K562 (cell line): ENCODE measurements at regions not wholly inside any gene's neighbourhood (a gene's known extent, or its start where the extent isn't known, plus 50 kb on each side); places are given as distances from the start of the nearest gene placed in this dataset.

ENCODE experiments used
- ATAC-seq: fragments of 200-7000 bp; cut with Tn5 transposase; 3 replicates; pipeline ENCODE4 v1.9.1; 2020; ENCODE audit warnings: moderate library complexity
- BruUV-seq: library from RNA; stranded (reverse); fragments of 400-500 nt; replicated peaks from 2 replicates; lab custom pipeline; 2021; lab: Mats Ljungman, UMichigan
- CTCF ChIA-PET: fragments of 300-600 bp; formaldehyde crosslinking; extraction: SDS; loops from one replicate; lab custom pipeline; 2021; ENCODE audit warnings: low intra/inter-chr PET ratio; lab: Yijun Ruan, JAX
- POLR2A ChIA-PET: fragments of 300-600, 350-650 bp; sonication (Branson Sonifier 250); formaldehyde crosslinking; extraction: SDS; loops from one replicate; lab custom pipeline; 2021; ENCODE audit warnings: antibody characterized with exemption, inconsistent platforms; lab: Yijun Ruan, JAX
- DNase-seq, 4 experiments: peaks; one replicate each; pipeline versions ENCODE4 v3.0.0 to v3.0.0-alpha.2; 2011 to 2018; ENCODE audit warnings: low spot score in 3 of 4, mixed read lengths in 3 of 4; ENCODE audit errors: extremely low read depth in 1 of 4
- FAIRE-seq: peaks from 2 replicates; lab custom pipeline; 2011; peaks lifted over from hg19 to GRCh38; lab: Jason Lieb, UNC
- H2AFZ ChIP-seq: 2 replicates; pipeline ENCODE4 v1.6.0; 2011; ENCODE audit warnings: low read depth, low read length, control low read depth, inconsistent platforms
- H3K27ac ChIP-seq: fragments of 200-600 bp; 3 replicates; pipeline ENCODE4 v1.8.0; 2011; ENCODE audit warnings: low read depth, mild to moderate bottlenecking, control low read depth, inconsistent platforms, low read length, moderate library complexity, mixed read lengths; ENCODE audit errors: extremely low read depth
- H3K27me3 ChIP-seq, 2 experiments: fragments of 300-600 bp in 1 of 2; 2 replicates in 1 of 2; 3 replicates in 1 of 2; pipeline versions ENCODE4 v1.6.0 to v1.8.0; 2011; ENCODE audit warnings: inconsistent platforms in 2 of 2, low read length in 2 of 2, mild to moderate bottlenecking in 1 of 2, mixed read lengths in 1 of 2, moderate library complexity in 1 of 2; ENCODE audit not compliant: control insufficient read depth in 2 of 2, insufficient read depth in 2 of 2
- H3K36me3 ChIP-seq: fragments of 300-600 bp; 3 replicates; pipeline ENCODE4 v1.8.0; 2011; ENCODE audit warnings: mild to moderate bottlenecking, low read length, inconsistent platforms; ENCODE audit not compliant: control insufficient read depth, insufficient read depth
- H3K4me1 ChIP-seq, 2 experiments: fragments of 200-600 bp in 1 of 2; replicated peaks in 1 of 2; 2 replicates in 1 of 2; 3 replicates in 1 of 2; pipeline versions ENCODE4 v1.5.1 to v1.8.0; 2011; ENCODE audit warnings: inconsistent platforms in 2 of 2, low read length in 2 of 2, mild to moderate bottlenecking in 1 of 2, mixed read lengths in 1 of 2, moderate library complexity in 1 of 2; ENCODE audit not compliant: control insufficient read depth in 2 of 2, insufficient read depth in 2 of 2
- H3K4me2 ChIP-seq: 2 replicates; pipeline ENCODE4 v1.6.1; 2011; ENCODE audit warnings: low read length, control low read depth, inconsistent platforms, mixed read lengths; ENCODE audit not compliant: insufficient read depth
- H3K4me3 ChIP-seq: fragments of 200-600 bp; sonication (generic), shearing (Covaris generic); 2 replicates; pipeline ENCODE4 v1.5.1; 2016; ENCODE audit warnings: control low read depth, inconsistent platforms
- H3K79me2 ChIP-seq: fragments of 200-600 bp; 3 replicates; pipeline ENCODE4 v1.8.0; 2011; ENCODE audit warnings: low read length, inconsistent platforms; ENCODE audit not compliant: control insufficient read depth, insufficient read depth
- H3K9ac ChIP-seq, 2 experiments: 2 replicates each; pipeline versions ENCODE4 v1.6.0 to v1.6.1; 2011; ENCODE audit warnings: low read depth in 2 of 2, low read length in 2 of 2, control low read depth in 1 of 2, inconsistent platforms in 1 of 2, mild to moderate bottlenecking in 1 of 2, mixed read lengths in 1 of 2; ENCODE audit not compliant: insufficient read depth in 1 of 2
- H3K9me1 ChIP-seq: one replicate; pipeline ENCODE4 v1.6.0; 2011; ENCODE audit warnings: inconsistent platforms, mild to moderate bottlenecking, low read length, moderate library complexity; ENCODE audit not compliant: control insufficient read depth, insufficient read depth
- H3K9me3 ChIP-seq: replicated peaks from 2 replicates; pipeline ENCODE4 v1.5.1; 2011; ENCODE audit warnings: low read depth, low read length, inconsistent platforms; ENCODE audit not compliant: control insufficient read depth, insufficient read depth
- H4K20me1 ChIP-seq: replicated peaks from 2 replicates; pipeline ENCODE4 v1.6.1; 2011; ENCODE audit warnings: low read length, inconsistent platforms, mixed read lengths; ENCODE audit not compliant: control insufficient read depth, insufficient read depth
- E2F5 ChIP-seq: sonication (generic); formaldehyde crosslinking; IDR thresholded peaks from 2 replicates; pipeline ENCODE4 v1.8.0; 2022; ENCODE audit warnings: mild to moderate bottlenecking, missing genetic modification reagents
- ESRRB ChIP-seq: fragments of 250-450 bp; sonication (Bioruptor Pico); IDR thresholded peaks from 2 replicates; pipeline ENCODE4 v1.5.0; 2020; ENCODE audit warnings: mild to moderate bottlenecking, moderate library complexity, borderline replicate concordance
- KDM1A ChIP-seq, 2 experiments: fragments of 450-650 bp; IDR thresholded peaks; 2 replicates each; pipeline ENCODE4 v1.6.1; 2016; ENCODE audit warnings: mild to moderate bottlenecking in 2 of 2
- KDM4B ChIP-seq, 2 experiments: fragments of 450-650 bp in 1 of 2; sonication (generic) in 1 of 2; IDR thresholded peaks; 2 replicates each; pipeline ENCODE4 v1.6.1; 2016 to 2017; ENCODE audit warnings: borderline replicate concordance in 2 of 2, antibody characterized with exemption in 1 of 2, low read depth in 1 of 2, mild to moderate bottlenecking in 1 of 2
- MNT ChIP-seq, 2 experiments: fragments of 450-650 bp; conservative IDR thresholded peaks; 2 replicates each; pipeline ENCODE4 v1.6.1; 2017; ENCODE audit warnings: mild to moderate bottlenecking in 2 of 2, moderate library complexity in 2 of 2
- NEUROD1 ChIP-seq: fragments of 150-350 bp; IDR thresholded peaks from 2 replicates; pipeline ENCODE4 v1.6.1; 2014; ENCODE audit warnings: borderline replicate concordance, low read length, low read depth; ENCODE audit not compliant: partially characterized antibody
- NR2C2 ChIP-seq, 2 experiments: fragments of 200-800 bp in 1 of 2; sonication (Bioruptor generic) in 1 of 2; sonication (generic) in 1 of 2; formaldehyde crosslinking in 1 of 2; IDR thresholded peaks; 2 replicates each; pipeline versions ENCODE4 v1.6.1 to v1.8.0; 2016 to 2022; ENCODE audit warnings: mild to moderate bottlenecking in 1 of 2, missing compliant biosample characterization in 1 of 2, missing genetic modification characterization in 1 of 2, missing genetic modification reagents in 1 of 2
- PBX2 ChIP-seq, 2 experiments: IDR thresholded peaks in 1 of 2; conservative IDR thresholded peaks in 1 of 2; 2 replicates each; pipeline ENCODE4 v1.6.1; 2016; ENCODE audit warnings: low read depth in 2 of 2, mild to moderate bottlenecking in 1 of 2, missing compliant biosample characterization in 1 of 2, missing genetic modification characterization in 1 of 2, moderate library complexity in 1 of 2
- SMARCA5 ChIP-seq: fragments of 450-650 bp; IDR thresholded peaks from 2 replicates; pipeline ENCODE4 v1.6.1; 2016
- TOE1 ChIP-seq, 2 experiments: fragments of 450-650 bp in 1 of 2; sonication (generic) in 1 of 2; formaldehyde crosslinking in 1 of 2; IDR thresholded peaks; 2 replicates each; pipeline versions ENCODE4 v1.7.1 to v1.8.0; 2016 to 2022; ENCODE audit warnings: borderline replicate concordance in 2 of 2, mild to moderate bottlenecking in 2 of 2, antibody characterized with exemption in 1 of 2, inconsistent platforms in 1 of 2, low read depth in 1 of 2, missing genetic modification reagents in 1 of 2, moderate library complexity in 1 of 2
- YBX1 ChIP-seq: fragments of 450-650 bp; IDR thresholded peaks from 2 replicates; pipeline ENCODE4 v1.7.1; 2016; ENCODE audit warnings: mild to moderate bottlenecking
- ZNF165 ChIP-seq: fragments of 250-450 bp; sonication (Bioruptor Pico); IDR thresholded peaks from 2 replicates; pipeline ENCODE4 v1.4.0; 2020; ENCODE audit warnings: borderline replicate concordance
- ZNF511 ChIP-seq: sonication (generic); formaldehyde crosslinking; IDR thresholded peaks from 2 replicates; pipeline ENCODE4 v1.8.0; 2022; ENCODE audit warnings: mild to moderate bottlenecking, missing genetic modification reagents
- ZNF766 ChIP-seq: fragments of 200-800 bp; sonication (Bioruptor generic); conservative IDR thresholded peaks from 2 replicates; pipeline ENCODE4 v1.6.1; 2016; ENCODE audit warnings: missing genetic modification characterization, missing compliant biosample characterization
- WGBS: fragments of 100-300 bp; shearing (Covaris generic); methylation state at CpG from one replicate; pipeline ENCODE4 v1.1.6; 2016; ENCODE audit warnings: low coverage, mixed read lengths; ENCODE audit not compliant: insufficient coverage; ENCODE audit errors: missing lambda C conversion rate; 5-methylcytosine and 5-hydroxymethylcytosine counted together
- in situ Hi-C: fragments of 300-500 bp; cut with MboI; formaldehyde crosslinking; loops from 4 replicates; pipeline ENCODE4 v1.15.0; 2018; ENCODE audit warnings: inconsistent platforms, mixed read lengths
- intact Hi-C: fragments of 100-400 bp; cut with micrococcal nuclease; formaldehyde crosslinking; loops from 2 replicates; pipeline ENCODE4 v1.14.2; 2022

GRCh38 chr12:125315771-125316170, 250.5 kb downstream of the AACS start (continued):
- no peak for TF ChIP-seq MNT (conservative IDR thresholded peaks at IDR 0.05)
- no peak for TF ChIP-seq ZNF766 (CRISPR knock-in tag)

- H3K9me3 ChIP-seq, result no peaks in the 10 kb centered on the region
- H3K4me3 ChIP-seq, result no peak overlapping the region
- H2AFZ ChIP-seq, result no peak overlapping the region
- peaks cover 0 to 21% of the 10 kb centered on the region in 2 experiments; a peak in 3 of 5 replicates for H3K27me3 ChIP-seq
- no peak overlapping the region for H3K4me2 ChIP-seq
- H3K9ac ChIP-seq, result no peak overlapping the region
- H3K36me3 ChIP-seq, result no peaks in the 10 kb centered on the region
- H3K27ac ChIP-seq, result no peak overlapping the region
- no peaks in the 10 kb centered on the region for H3K4me1 ChIP-seq
- DNase-seq, result no peak
- no peaks in the 10 kb centered on the region for H3K9me1 ChIP-seq
- no peak for FAIRE-seq
- no peak for ATAC-seq
- BruUV-seq, result no TSS peak
- intact Hi-C loops, result no loop called here
- WGBS, result 0% methylated on average over 6 of the region's 6 CpGs
- no peaks in the 10 kb centered on the region for H3K79me2 ChIP-seq
- no peaks in the 10 kb centered on the region for H4K20me1 ChIP-seq
- in situ Hi-C loops, result no loop called here
- ChIA-PET CTCF (no interaction called here), POLR2A (interaction anchor here (0.6 kb wide), 1 partner anchor 8 kb away, joined by 3 read pairs; no protein-coding TSS in a partner anchor)
- TF ChIP-seq KDM1A (IDR thresholded peaks at IDR 0.05), result no peak
- no peak for TF ChIP-seq NEUROD1
- TF ChIP-seq ZNF511 (CRISPR knock-in tag), result no peak
- TF ChIP-seq KDM4B (IDR thresholded peaks at IDR 0.05; ENCODE audit: borderline replicate concordance in 2 of 2, low read depth in 1 of 2), result no peak
- TF ChIP-seq SMARCA5, result no peak
- no peak for TF ChIP-seq TOE1 (IDR thresholded peaks at IDR 0.05; ENCODE audit: borderline replicate concordance)
- no peak for TF ChIP-seq TOE1 (CRISPR knock-in tag; IDR thresholded peaks at IDR 0.05; ENCODE audit: borderline replicate concordance, low read depth)
- TF ChIP-seq YBX1, result no peak
- TF ChIP-seq NR2C2 (CRISPR knock-in tag; IDR thresholded peaks at IDR 0.05), result no peak
- no peak for TF ChIP-seq NR2C2 (tag; IDR thresholded peaks at IDR 0.05)
- TF ChIP-seq PBX2 (CRISPR knock-in tag; IDR thresholded peaks at IDR 0.05; ENCODE audit: low read depth), result no peak
- no peak for TF ChIP-seq PBX2 (tag; conservative IDR thresholded peaks at IDR 0.05; ENCODE audit: low read depth)
- no peak for TF ChIP-seq E2F5 (CRISPR knock-in tag)
- no peak for TF ChIP-seq ESRRB (CRISPR knock-in tag)
- no peak for TF ChIP-seq ZNF165 (CRISPR knock-in tag)
Measured at GRCh38 chr12:125320177-125320576, 254.9 kb downstream of the AACS start.
